ENCODE measurements at regions not wholly inside any gene's neighbourhood (a gene's known extent, or its start where the extent isn't known, plus 50 kb on each side); places are given as distances from the start of the nearest gene placed in this dataset.
A peak's percentile ranks its signal among the peaks of the same experiment; 100 is the strongest.

GRCh38 chr17:79440251-79440650 lies 170.6 kb downstream of the RBFOX3 start:
- DNase-seq: no peak

GRCh38 chr17:79439493-79439892 lies 171.4 kb downstream of the RBFOX3 start:
- no peak for DNase-seq

- no peak for DNase-seq
Observed at GRCh38 chr17:79438546-79439334, 172.1 kb downstream of the RBFOX3 start.

- DNase-seq: no peak
Observed at GRCh38 chr17:79438058-79438457, 172.8 kb downstream of the RBFOX3 start.

GRCh38 chr17:79437081-79437480 lies 173.8 kb downstream of the RBFOX3 start:
- no peak for DNase-seq

- no peak for DNase-seq
Observed at GRCh38 chr17:79435962-79436361, 174.9 kb downstream of the RBFOX3 start.

GRCh38 chr17:79435296-79435695 lies 175.6 kb downstream of the RBFOX3 start:
- no peak for DNase-seq

GRCh38 chr17:79434215-79434614 lies 176.6 kb downstream of the RBFOX3 start:
- no peak for DNase-seq

- no peak for DNase-seq
Observed at GRCh38 chr17:79433379-79433778, 177.5 kb downstream of the RBFOX3 start.

GRCh38 chr17:79431175-79431574 lies 179.7 kb downstream of the RBFOX3 start:
- no peak for DNase-seq

- DNase-seq: no peak
Observed at GRCh38 chr17:79429864-79430494, 180.9 kb downstream of the RBFOX3 start.

GRCh38 chr17:79428988-79429387 lies 181.9 kb downstream of the RBFOX3 start:
- DNase-seq: no peak

- DNase-seq: no peak
Observed at GRCh38 chr17:79427621-79428539, 183.0 kb downstream of the RBFOX3 start.

GRCh38 chr17:79425686-79426085 lies 185.2 kb downstream of the RBFOX3 start:
- DNase-seq: no peak

- no peak for DNase-seq
Observed at GRCh38 chr17:79424471-79425185, 186.2 kb downstream of the RBFOX3 start.

GRCh38 chr17:79423811-79424465 lies 186.9 kb downstream of the RBFOX3 start:
- no peak for DNase-seq

- no peak for DNase-seq
Observed at GRCh38 chr17:79422236-79422635, 188.6 kb downstream of the RBFOX3 start.

- DNase-seq: peak; percentile 23
Observed at GRCh38 chr17:79420318-79421243, 190.3 kb downstream of the RBFOX3 start.

- DNase-seq: no peak
Observed at GRCh38 chr17:79417476-79417988, 193.3 kb downstream of the RBFOX3 start.

GRCh38 chr17:79415909-79416308 lies 194.9 kb downstream of the RBFOX3 start:
- no peak for DNase-seq

- DNase-seq: no peak
Observed at GRCh38 chr17:79415365-79415764, 195.5 kb downstream of the RBFOX3 start.
